OCI-LY1 (cell line): ENCODE measurements at regions not wholly inside any gene's neighbourhood (a gene's known extent, or its start where the extent isn't known, plus 50 kb on each side); places are given as distances from the start of the nearest gene placed in this dataset.

ENCODE experiments used
- EZH2 ChIP-seq: fragments of 200-600 bp; sonication (generic), shearing (Covaris generic); IDR thresholded peaks from 2 replicates; pipeline ENCODE4 v1.8.0; 2017; ENCODE audit warnings: borderline replicate concordance, mixed run types, mild to moderate bottlenecking, antibody characterized with exemption, low read length, moderate library complexity, mixed read lengths
- TF ChIP-seq, protein P1 (sequence below): fragments of 200-600 bp; sonication (generic), shearing (Covaris generic); IDR thresholded peaks from 2 replicates; pipeline ENCODE4 v1.5.1; 2017; ENCODE audit warnings: mild to moderate bottlenecking, antibody characterized with exemption, low read length, moderate library complexity, mixed read lengths

DNA sequence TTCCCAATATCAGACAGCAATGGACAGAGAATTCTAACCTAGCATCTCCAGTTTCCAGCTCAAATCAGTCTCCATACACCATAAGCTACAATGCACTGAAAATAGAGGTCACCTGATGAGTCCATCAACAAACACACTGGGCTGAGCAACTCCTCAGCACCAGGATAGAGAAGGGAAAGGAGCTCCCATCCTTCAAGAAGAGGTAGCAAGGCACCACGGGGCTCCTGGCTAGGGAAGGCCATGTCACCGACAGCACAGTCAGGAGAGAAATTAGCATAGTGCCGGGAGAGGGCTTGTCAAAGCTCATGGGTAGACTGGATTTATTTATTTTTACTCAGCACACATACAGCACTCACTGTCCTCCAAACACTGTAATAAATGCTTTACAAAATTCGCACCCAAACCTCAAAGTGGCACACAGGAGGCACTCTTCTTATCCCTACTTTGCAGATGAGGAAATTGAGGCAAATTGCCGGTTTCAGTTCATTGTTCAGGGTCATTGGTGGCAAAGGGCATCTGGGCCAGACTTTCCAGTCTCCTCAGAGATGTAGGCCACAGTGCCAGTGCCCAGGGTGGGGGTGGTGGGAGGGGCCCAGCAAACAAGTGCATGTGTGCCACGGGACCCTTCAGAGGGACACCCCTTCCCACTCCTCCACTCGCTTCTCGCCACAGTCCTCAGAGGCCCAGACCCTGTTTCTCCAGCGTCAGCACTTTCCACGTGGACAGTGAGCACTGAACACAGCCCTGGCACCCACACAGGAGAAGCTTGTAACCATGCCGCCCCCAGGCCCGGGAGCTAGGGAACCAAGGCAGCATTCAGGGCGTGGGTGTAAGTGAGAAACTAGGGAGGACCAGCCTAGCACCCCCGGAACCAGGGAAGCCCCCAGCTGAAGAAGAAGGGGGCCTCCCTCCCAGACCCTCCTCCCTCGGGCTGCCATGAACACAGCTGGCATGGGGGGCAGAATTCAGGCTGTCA is 1417.4 kb downstream of the TBC1D22A start:
- TF ChIP-seq, protein P1, sequence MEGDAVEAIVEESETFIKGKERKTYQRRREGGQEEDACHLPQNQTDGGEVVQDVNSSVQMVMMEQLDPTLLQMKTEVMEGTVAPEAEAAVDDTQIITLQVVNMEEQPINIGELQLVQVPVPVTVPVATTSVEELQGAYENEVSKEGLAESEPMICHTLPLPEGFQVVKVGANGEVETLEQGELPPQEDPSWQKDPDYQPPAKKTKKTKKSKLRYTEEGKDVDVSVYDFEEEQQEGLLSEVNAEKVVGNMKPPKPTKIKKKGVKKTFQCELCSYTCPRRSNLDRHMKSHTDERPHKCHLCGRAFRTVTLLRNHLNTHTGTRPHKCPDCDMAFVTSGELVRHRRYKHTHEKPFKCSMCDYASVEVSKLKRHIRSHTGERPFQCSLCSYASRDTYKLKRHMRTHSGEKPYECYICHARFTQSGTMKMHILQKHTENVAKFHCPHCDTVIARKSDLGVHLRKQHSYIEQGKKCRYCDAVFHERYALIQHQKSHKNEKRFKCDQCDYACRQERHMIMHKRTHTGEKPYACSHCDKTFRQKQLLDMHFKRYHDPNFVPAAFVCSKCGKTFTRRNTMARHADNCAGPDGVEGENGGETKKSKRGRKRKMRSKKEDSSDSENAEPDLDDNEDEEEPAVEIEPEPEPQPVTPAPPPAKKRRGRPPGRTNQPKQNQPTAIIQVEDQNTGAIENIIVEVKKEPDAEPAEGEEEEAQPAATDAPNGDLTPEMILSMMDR: no peak
- no peak for TF ChIP-seq EZH2
